ENCODE measurements at regions not wholly inside any gene's neighbourhood (a gene's known extent, or its start where the extent isn't known, plus 50 kb on each side); places are given as distances from the start of the nearest gene placed in this dataset.

DNA sequence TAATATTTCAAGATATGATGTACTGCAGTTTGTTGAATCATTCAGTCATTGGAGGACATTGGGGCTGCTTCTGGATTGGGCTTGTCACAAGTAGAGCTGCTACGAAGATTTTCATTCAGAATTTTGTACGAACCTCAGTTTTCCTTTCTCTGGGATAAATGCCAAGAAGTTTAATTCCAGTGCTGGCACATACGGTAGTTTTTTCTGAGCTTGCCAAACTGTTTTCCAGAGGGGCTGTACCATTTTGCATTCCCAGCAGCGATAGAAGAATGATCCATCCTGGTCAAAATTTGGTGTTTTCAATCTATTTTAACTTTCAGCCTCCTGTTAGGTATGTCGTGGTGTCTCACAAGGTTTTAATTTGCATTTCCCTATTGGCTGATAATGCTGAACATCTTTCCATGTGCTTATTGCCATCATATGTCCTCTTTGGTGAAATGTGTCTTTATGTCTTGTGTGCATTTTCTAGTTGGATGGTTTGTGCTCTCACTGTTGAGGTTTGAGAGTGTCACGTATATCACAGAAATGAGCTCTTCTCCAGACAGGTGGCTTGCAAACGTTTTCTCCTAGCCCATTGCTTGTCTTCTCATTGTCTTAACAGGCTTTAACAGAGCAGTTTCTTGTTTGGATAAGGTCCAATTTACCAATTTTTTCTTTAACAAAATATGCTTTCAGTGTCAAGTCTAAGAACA is 612.6 kb downstream of the GALR1 start:
- no peak for DNase-seq

DNA sequence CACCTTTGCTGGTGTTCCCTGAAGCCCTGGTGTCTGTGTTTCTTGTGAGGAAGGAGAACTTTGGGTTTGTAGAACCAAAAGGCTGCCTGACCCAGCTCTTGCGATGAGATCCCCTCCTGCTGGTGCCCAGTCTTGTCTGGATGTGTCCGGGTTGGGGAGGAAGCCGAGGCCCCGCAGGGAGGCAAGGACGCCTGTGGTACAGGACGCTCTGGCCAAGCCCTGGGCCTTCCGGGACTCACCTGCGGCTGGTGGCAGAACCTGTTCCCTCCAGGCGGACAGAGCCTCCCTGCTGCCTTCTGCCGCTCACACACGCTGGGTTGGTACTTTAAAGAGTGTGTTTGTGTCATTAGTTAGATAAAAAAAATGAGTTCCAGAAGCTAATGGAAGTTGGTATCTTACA is 616.2 kb downstream of the GALR1 start:
- no peak for DNase-seq

DNA sequence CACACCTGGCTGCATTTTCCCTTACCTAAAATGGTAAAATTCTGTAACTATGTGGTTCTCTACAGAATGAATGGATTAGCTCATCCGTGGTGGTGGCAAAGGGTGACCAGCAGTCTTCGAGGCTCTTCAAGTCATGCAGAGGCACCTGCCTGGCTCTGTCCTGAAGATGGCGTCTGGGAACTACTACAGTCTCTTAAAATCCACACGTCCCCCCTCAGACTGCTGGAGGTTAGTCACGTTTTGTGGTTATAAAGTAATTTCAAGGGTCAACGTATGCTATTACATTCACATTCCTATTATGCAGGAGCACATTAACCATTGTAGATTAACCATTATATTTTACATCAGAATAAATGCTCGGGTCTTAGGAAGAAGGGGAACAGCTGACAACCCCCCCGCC is 616.7 kb downstream of the GALR1 start:
- DNase-seq = no peak

- no peak for DNase-seq
These were observed 620.6 kb downstream of the GALR1 start for GRCh38 chr18:77870199-77870598.

DNA sequence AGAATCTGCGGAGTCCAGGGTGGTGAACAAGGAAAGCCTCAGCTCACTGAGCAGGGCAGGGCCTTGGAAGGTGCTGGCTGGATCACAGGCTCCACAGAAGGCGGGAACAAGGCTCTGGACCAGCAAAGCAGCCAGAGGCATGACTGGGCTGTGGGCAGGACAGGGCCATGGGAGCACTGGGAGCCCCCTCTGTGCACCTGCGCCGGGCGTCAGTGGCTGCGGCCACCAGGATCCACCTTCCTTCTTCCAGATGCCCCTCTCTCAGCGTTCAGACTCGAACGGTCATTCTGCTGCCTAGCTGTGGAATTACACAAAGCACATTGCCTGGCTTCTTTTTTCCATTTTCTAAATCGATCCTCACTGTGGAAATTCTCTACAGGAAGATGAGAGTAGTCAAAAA is 621.2 kb downstream of the GALR1 start:
- DNase-seq = no peak

GRCh38 chr18:77872166-77872565 is 622.5 kb downstream of the GALR1 start:
- no peak for DNase-seq

DNA sequence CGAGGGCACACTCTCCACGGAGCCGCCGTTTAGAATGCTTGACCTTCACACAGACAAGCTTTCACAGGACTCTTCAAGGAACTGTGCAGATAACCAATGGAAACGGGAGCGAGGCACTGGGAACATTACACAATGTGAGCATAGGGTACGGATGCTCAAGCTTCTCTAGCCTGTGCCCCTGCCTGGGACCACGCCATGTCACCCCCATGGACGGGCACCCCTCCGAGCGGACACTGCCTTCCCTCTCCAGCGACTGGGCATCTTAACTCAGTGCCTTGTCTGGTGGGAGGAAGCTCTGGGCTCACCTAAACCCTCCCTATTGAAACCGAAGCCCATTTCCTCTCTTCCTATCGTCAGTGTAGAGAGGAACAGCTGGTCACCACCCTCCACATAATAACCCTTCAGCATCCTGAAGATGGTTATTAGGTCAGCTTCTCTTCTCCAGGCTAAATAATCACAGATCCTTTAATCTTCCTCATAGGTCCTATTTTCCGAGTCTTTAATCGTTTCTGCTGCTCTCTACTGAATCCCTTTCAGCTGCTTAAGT is 626.7 kb downstream of the GALR1 start:
- no peak for DNase-seq

- DNase-seq = no peak
These were observed 630.2 kb downstream of the GALR1 start for GRCh38 chr18:77879829-77880228.

GRCh38 chr18:77884454-77884853 is 634.8 kb downstream of the GALR1 start:
- no peak for DNase-seq

- no peak for DNase-seq
These were observed 644.4 kb downstream of the GALR1 start for GRCh38 chr18:77894060-77894459.

- DNase-seq = no peak
These were observed 645.6 kb downstream of the GALR1 start for GRCh38 chr18:77895250-77895649.

DNA sequence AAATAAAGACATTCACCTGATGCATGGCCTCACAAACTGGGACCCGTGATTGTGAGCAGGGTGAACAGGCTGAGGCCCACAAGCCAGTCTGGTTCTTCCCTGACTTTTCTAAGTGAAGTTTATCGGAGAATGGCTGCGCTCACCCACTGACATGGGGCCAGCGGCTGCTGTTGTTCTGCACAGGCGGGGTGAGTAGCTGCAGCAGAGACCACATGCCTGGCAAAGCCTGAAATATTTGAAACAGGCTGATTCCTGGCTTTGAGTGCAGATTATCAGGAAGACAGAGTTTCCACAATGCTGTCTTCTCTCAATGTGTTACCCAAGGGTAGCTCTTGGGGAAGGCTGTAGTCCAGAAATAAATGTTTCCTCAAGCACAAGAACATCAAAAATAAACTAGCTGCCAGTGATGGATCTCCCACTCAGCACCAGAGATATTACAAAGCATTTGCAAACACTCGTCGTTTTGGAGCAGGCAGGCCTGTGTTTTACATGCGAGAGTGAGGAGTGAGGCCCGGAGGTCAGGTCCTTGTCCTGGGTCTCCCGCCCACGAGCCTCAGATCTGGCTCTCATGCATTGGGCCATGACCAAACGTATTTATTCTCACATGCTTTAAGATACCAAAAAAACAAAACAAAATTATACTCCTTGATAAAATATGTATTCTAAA is 647.1 kb downstream of the GALR1 start:
- DNase-seq = no peak

GRCh38 chr18:77897606-77898005 is 648.0 kb downstream of the GALR1 start:
- no peak for DNase-seq

- peak; percentile 52 for DNase-seq
These were observed 650.5 kb downstream of the GALR1 start for GRCh38 chr18:77899972-77900754.

DNA sequence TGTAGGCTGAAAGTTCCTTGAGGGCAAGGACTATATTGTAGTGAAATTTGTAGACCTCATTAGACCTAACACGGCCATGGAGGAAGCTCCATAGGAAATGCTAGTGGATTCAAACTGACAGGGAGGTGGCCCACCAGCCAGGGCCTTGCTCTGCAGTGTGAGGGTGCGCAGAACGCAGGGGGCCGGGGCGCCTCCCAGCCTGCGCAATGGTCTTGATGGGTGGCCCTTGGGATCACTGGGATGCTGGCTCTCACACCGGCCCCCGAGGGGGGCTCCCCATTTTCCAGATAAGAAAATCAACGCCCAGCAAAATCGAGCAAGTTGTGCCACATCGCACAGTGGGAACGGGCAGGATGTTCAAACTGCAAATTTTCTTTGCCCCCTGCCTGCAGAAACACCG is 655.4 kb downstream of the GALR1 start:
- DNase-seq = no peak

DNA sequence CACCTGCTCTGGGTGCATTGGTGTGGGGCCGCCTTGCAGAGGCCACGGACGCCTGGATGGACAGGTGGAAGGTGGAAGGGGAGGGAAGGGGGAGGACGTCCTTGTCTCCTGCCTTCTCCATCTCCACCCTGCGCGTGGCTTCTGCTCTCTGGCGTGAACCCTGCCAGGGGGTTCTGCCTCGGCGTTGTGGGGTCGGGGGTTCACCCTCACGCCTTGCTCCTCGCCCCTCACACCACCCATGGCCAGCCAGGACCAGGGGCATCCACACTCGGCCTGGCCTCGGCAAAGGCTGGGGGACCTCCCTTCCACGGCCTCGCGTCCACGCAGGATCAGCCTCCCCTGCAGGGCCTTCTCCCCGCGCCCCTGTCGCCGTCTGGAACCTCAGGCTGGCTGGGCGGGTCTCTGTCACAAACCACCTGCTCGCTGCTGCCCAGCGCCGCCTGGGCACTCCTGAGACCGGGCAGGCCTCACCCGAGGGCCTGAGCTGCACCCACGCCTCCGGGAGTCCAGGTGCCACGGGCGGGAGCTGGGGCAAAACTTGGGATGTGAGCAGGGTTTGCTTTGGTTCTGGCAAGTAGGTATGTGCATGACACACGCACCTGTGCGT is 655.9 kb downstream of the GALR1 start:
- no peak for DNase-seq

DNA sequence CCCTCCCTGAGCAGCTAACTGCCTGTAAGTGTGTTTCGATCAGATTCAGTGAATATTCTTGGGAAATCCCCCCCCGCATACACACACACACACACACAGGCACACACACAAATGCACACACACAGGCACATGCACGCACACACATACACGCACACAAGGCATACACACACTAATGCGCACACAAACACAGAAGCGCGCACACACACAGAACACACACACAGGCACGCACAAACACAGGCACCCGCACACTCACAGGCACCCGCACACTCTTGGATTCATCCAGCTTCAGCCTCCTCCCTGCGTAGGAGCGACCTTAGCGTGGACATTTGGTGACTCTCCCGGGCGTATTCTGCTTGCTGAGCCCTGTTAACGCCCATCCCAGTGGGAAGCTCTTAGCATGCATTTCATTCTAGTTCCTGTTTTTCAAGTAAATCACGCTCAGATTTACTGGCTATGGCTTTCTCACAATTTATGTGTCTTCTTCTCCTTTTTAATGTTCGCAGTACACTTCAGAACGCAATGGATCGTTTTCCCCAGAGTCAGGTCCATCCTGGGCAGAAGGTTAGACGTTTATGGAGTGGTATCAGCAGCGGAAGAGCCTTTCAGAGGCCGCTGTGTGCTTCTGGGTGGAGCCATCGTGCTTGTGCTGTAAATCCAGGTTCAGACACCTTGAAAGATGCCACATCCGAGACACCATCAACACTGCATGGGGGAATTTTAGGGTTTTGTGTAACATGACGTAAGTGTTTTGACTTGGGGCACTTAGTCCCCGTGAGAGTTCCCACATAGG is 656.6 kb downstream of the GALR1 start:
- no peak for DNase-seq

- DNase-seq = no peak
These were observed 660.7 kb downstream of the GALR1 start for GRCh38 chr18:77910347-77910746.

DNA sequence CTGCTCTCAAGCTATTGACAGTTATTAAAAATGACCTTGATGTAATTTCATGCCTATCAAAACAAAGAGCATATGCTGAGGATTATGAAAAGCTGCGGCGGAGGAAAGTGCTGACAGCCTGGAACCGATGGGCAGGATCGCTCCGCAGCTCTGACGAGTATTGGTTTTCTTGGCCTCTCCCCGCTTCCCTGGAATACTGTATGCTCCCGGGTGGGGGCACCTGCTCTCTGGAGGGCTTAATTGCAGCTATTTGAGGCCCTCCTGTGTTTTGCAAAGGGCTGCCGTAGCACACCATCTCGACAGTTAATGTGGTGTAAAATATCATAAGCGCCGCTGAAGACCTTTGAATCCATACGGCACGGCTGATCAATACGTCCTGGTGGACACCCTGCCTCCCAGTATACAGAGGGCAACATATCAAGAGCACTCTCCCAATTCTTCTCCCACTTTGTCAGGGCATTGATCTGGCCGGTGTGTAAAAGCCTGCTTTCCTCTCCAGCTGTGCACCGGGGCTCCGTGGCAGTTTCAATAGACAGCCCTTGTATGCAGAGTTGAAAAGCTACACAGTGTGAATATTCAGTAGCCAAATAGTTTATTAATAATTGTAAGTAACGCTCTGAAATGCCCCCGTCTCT is 662.4 kb downstream of the GALR1 start:
- DNase-seq = no peak

GRCh38 chr18:77918730-77919129 is 669.1 kb downstream of the GALR1 start:
- DNase-seq = no peak

DNA sequence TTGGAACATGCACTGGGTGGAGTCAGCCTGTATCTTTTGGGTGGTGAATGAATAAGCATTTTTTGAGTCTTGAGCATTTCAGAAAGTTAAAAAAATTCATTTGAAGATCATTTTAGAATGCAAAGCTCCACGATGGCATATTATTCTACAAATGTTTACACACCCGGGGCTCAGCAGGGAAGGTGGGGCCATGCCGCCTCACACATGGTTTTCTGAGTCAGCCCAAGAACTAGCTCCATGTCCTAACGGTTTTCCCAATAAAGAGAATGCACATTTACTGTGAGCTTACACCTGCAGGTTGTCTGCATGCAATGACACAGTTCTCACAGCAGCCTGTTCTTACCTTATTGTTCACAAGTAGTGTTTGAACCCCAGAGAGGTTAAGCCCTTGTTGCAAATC is 670.3 kb downstream of the GALR1 start:
- no peak for DNase-seq

DNA sequence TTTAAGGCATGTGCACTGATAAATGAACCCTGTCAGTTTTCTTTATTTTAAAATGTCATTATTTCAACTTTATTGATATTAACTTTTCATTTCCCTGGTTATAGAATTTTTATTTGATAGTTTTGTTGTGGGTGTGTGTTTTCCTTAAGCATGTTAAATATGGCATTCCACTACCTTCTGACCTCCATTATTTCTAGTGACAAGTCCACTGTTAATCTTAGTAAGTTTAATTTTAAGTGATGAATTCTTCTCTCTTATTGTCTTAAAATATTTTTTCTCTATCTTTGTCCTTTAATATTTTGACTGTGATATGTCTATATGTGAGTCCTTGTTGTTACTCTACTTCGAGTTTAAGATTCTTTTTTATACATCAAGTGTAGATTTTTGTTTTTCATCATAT is 685.7 kb downstream of the GALR1 start:
- no peak for DNase-seq

All from left hindlimb (tissue), 1 donor.